HG02610 (cell line): ENCODE measurements at regions not wholly inside any gene's neighbourhood (a gene's known extent, or its start where the extent isn't known, plus 50 kb on each side); places are given as distances from the start of the nearest gene placed in this dataset.

Experiments used
- ATAC-seq: cut with Tn5 transposase; IDR thresholded peaks from one replicate; pipeline ENCODE4 v1.9.1; 2021; ENCODE audit warnings: mild to moderate bottlenecking, moderate library complexity; ENCODE audit not compliant: unreplicated experiment

GRCh38 chr1:224846119-224846907 lies 83.2 kb upstream of the DNAH14 start:
- no peak for ATAC-seq

GRCh38 chr1:224850446-224850845 lies 79.0 kb upstream of the DNAH14 start:
- ATAC-seq: no peak

GRCh38 chr1:224851210-224851847 lies 78.1 kb upstream of the DNAH14 start:
- no peak for ATAC-seq

- no peak for ATAC-seq
These were observed 77.6 kb upstream of the DNAH14 start for GRCh38 chr1:224851848-224852261.

- no peak for ATAC-seq
These were observed 76.4 kb upstream of the DNAH14 start for GRCh38 chr1:224852901-224853568.

- ATAC-seq: no peak
These were observed 72.5 kb upstream of the DNAH14 start for GRCh38 chr1:224856973-224857372.

GRCh38 chr1:224859651-224860050 lies 69.8 kb upstream of the DNAH14 start:
- ATAC-seq: no peak

GRCh38 chr1:224860488-224861338 lies 68.8 kb upstream of the DNAH14 start:
- ATAC-seq: no peak

- no peak for ATAC-seq
These were observed 68.1 kb upstream of the DNAH14 start for GRCh38 chr1:224861339-224861716.

- no peak for ATAC-seq
These were observed 66.0 kb upstream of the DNAH14 start for GRCh38 chr1:224863486-224863885.

- ATAC-seq: no peak
These were observed 65.5 kb upstream of the DNAH14 start for GRCh38 chr1:224864006-224864405.

GRCh38 chr1:224865510-224865909 lies 64.0 kb upstream of the DNAH14 start:
- no peak for ATAC-seq

- no peak for ATAC-seq
These were observed 62.5 kb upstream of the DNAH14 start for GRCh38 chr1:224866940-224867339.

- no peak for ATAC-seq
These were observed 61.8 kb upstream of the DNAH14 start for GRCh38 chr1:224867715-224868114.

GRCh38 chr1:224872832-224873433 lies 56.5 kb upstream of the DNAH14 start:
- ATAC-seq: no peak

- no peak for ATAC-seq
These were observed 55.8 kb upstream of the DNAH14 start for GRCh38 chr1:224873434-224874369.

GRCh38 chr1:224874775-224875174 lies 54.7 kb upstream of the DNAH14 start:
- no peak for ATAC-seq

- no peak for ATAC-seq
These were observed 50.2 kb upstream of the DNAH14 start for GRCh38 chr1:224879162-224879803.
